GM19467 (cell line): ENCODE measurements at regions not wholly inside any gene's neighbourhood (a gene's known extent, or its start where the extent isn't known, plus 50 kb on each side); places are given as distances from the start of the nearest gene placed in this dataset.

Source experiments
- ATAC-seq: cut with Tn5 transposase; IDR thresholded peaks from one replicate; pipeline ENCODE4 v1.9.1; 2021; ENCODE audit warnings: mild to moderate bottlenecking, moderate library complexity; ENCODE audit not compliant: unreplicated experiment

- ATAC-seq, result no peak
Observed at GRCh38 chr7:37504801-37505200, 56.1 kb upstream of the ELMO1 start.

- ATAC-seq, result no peak
Observed at GRCh38 chr7:37505750-37506353, 57.2 kb upstream of the ELMO1 start.

GRCh38 chr7:37508118-37508517 is 59.5 kb upstream of the ELMO1 start:
- ATAC-seq, result no peak

GRCh38 chr7:37510043-37510634 is 61.5 kb upstream of the ELMO1 start:
- no peak for ATAC-seq

GRCh38 chr7:37511915-37512314 is 63.3 kb upstream of the ELMO1 start:
- ATAC-seq, result no peak

- ATAC-seq, result no peak
Observed at GRCh38 chr7:37514497-37514896, 65.8 kb upstream of the ELMO1 start.

- no peak for ATAC-seq
Observed at GRCh38 chr7:37516664-37517063, 68.0 kb upstream of the ELMO1 start.

- no peak for ATAC-seq
Observed at GRCh38 chr7:37518266-37518665, 69.6 kb upstream of the ELMO1 start.

GRCh38 chr7:37524056-37524455 is 75.4 kb upstream of the ELMO1 start:
- ATAC-seq, result no peak

- ATAC-seq, result no peak
Observed at GRCh38 chr7:37524797-37525196, 76.1 kb upstream of the ELMO1 start.

- no peak for ATAC-seq
Observed at GRCh38 chr7:37526623-37527022, 78.0 kb upstream of the ELMO1 start.

- ATAC-seq, result no peak
Observed at GRCh38 chr7:37527109-37527508, 78.4 kb upstream of the ELMO1 start.

GRCh38 chr7:37531225-37531624 is 82.6 kb upstream of the ELMO1 start:
- ATAC-seq, result no peak

- no peak for ATAC-seq
Observed at GRCh38 chr7:37532636-37533035, 84.0 kb upstream of the ELMO1 start.

- ATAC-seq, result no peak
Observed at GRCh38 chr7:37534893-37535610, 86.4 kb upstream of the ELMO1 start.

GRCh38 chr7:37535841-37536240 is 87.2 kb upstream of the ELMO1 start:
- no peak for ATAC-seq

GRCh38 chr7:37536706-37537105 is 88.0 kb upstream of the ELMO1 start:
- ATAC-seq, result no peak

GRCh38 chr7:37537439-37537838 is 88.8 kb upstream of the ELMO1 start:
- ATAC-seq, result no peak

GRCh38 chr7:37538945-37539344 is 90.3 kb upstream of the ELMO1 start:
- no peak for ATAC-seq

GRCh38 chr7:37540917-37541316 is 92.3 kb upstream of the ELMO1 start:
- no peak for ATAC-seq

GRCh38 chr7:37541810-37542443 is 93.3 kb upstream of the ELMO1 start:
- ATAC-seq, result peak; percentile 76
